HG02588 (cell line): ENCODE measurements at regions not wholly inside any gene's neighbourhood (a gene's known extent, or its start where the extent isn't known, plus 50 kb on each side); places are given as distances from the start of the nearest gene placed in this dataset.

Experiments
- ATAC-seq: cut with Tn5 transposase; IDR thresholded peaks from one replicate; pipeline ENCODE4 v1.9.1; 2021; ENCODE audit warnings: mild to moderate bottlenecking, moderate library complexity; ENCODE audit not compliant: unreplicated experiment

- no peak for ATAC-seq
Observed at GRCh38 chr1:56235909-56236510, 343.4 kb downstream of the PLPP3 start.

- ATAC-seq, result no peak
Observed at GRCh38 chr1:56229186-56229585, 350.2 kb downstream of the PLPP3 start.

GRCh38 chr1:56227886-56228285 lies 351.5 kb downstream of the PLPP3 start:
- no peak for ATAC-seq

GRCh38 chr1:56227401-56227800 lies 352.0 kb downstream of the PLPP3 start:
- ATAC-seq, result no peak

GRCh38 chr1:56225964-56226815 lies 353.2 kb downstream of the PLPP3 start:
- ATAC-seq, result no peak

GRCh38 chr1:56223968-56224367 lies 355.4 kb downstream of the PLPP3 start:
- no peak for ATAC-seq

GRCh38 chr1:56222914-56223540 lies 356.3 kb downstream of the PLPP3 start:
- ATAC-seq, result no peak

GRCh38 chr1:56220021-56220420 lies 359.3 kb downstream of the PLPP3 start:
- no peak for ATAC-seq

- no peak for ATAC-seq
Observed at GRCh38 chr1:56218023-56218422, 361.3 kb downstream of the PLPP3 start.

- no peak for ATAC-seq
Observed at GRCh38 chr1:56216218-56216617, 363.1 kb downstream of the PLPP3 start.

GRCh38 chr1:56215771-56216170 lies 363.6 kb downstream of the PLPP3 start:
- ATAC-seq, result no peak

GRCh38 chr1:56215086-56215485 lies 364.3 kb downstream of the PLPP3 start:
- no peak for ATAC-seq

- no peak for ATAC-seq
Observed at GRCh38 chr1:56213068-56213467, 366.3 kb downstream of the PLPP3 start.

GRCh38 chr1:56212143-56212542 lies 367.2 kb downstream of the PLPP3 start:
- no peak for ATAC-seq

- ATAC-seq, result no peak
Observed at GRCh38 chr1:56206391-56206790, 373.0 kb downstream of the PLPP3 start.

- ATAC-seq, result no peak
Observed at GRCh38 chr1:56204206-56204605, 375.2 kb downstream of the PLPP3 start.

- ATAC-seq, result no peak
Observed at GRCh38 chr1:56202796-56203492, 376.4 kb downstream of the PLPP3 start.

- ATAC-seq, result no peak
Observed at GRCh38 chr1:56202186-56202585, 377.2 kb downstream of the PLPP3 start.

- no peak for ATAC-seq
Observed at GRCh38 chr1:56200896-56201295, 378.5 kb downstream of the PLPP3 start.

- ATAC-seq, result no peak
Observed at GRCh38 chr1:56200442-56200841, 378.9 kb downstream of the PLPP3 start.

GRCh38 chr1:56199956-56200355 lies 379.4 kb downstream of the PLPP3 start:
- no peak for ATAC-seq
